GM19025 (cell line): ENCODE measurements at regions not wholly inside any gene's neighbourhood (a gene's known extent, or its start where the extent isn't known, plus 50 kb on each side); places are given as distances from the start of the nearest gene placed in this dataset.
"Not testable (repeated sequence)": the region's sequence is repeated elsewhere in the genome, so short reads cannot be mapped to it uniquely, and the experiment has no call there.

Source experiments
- ATAC-seq: cut with Tn5 transposase; IDR thresholded peaks from one replicate; pipeline ENCODE4 v1.9.1; 2021; ENCODE audit warnings: mild to moderate bottlenecking, low read depth, moderate library complexity; ENCODE audit not compliant: unreplicated experiment

DNA sequence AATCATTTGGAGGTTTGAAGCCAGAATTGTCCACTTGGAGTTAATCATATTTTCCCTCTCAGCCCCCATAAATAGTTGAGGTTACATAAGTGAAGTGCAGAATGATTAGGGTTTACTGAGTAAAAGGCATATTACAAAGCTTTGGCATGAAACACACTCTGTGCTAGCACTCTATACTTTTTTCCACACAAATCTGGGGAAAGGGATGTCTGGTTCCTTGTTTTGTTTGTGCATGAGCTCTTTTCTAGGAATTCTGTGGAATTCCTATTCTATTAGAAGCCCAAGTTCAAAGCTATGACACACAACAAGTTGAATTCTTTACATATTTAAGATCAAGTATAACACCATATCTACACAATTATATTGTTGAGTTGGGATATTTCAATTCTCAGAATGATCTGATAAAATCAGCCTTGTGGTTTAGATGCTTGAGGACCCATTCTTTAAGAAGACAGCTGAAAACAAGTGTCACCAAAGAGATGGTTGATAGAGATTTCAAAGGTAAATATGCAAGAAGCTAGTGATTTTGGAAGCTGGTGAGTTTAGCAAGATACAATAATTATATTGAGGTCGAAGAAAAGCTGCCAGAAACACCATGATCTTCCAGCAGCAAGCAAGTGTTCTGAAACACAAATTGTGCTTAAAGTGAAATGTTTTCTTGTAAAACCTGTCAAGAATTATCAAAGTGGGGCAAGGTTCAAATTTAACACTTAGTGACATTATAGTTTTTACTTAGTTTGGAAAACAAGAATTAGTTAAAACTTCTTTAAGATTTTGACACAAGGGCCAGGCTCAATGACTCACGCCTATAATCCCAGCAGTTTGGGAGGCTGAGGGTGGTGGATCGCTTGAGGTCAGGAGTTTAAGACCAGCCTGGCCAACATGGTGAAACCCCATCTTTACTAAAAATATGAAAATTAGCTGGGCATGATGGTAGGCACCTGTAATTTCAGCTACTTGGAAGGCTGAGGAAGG, 122.6 kb downstream of the INHBA start:
- no peak for ATAC-seq

- no peak for ATAC-seq
Observed at GRCh38 chr7:41578700-41579099, 124.2 kb downstream of the INHBA start.

DNA sequence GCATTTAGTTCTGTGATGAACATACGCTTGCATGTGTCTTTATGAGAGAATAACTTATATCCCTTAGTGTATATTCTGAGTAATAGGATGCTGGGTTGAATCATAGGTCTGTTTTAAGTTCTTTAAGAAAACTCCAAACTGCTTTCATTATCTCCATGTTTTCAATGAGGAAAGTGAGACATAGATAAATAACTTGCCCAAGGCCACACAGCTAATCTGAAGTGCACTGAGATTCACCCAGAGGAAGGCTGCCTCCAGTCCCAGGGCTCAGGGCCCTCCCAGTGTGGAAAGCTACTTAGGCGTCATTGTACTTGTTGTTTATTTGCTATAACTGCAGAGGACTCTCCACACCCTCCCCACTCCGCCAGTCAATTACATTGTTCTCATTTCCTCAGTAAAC, 126.7 kb downstream of the INHBA start:
- ATAC-seq = no peak

DNA sequence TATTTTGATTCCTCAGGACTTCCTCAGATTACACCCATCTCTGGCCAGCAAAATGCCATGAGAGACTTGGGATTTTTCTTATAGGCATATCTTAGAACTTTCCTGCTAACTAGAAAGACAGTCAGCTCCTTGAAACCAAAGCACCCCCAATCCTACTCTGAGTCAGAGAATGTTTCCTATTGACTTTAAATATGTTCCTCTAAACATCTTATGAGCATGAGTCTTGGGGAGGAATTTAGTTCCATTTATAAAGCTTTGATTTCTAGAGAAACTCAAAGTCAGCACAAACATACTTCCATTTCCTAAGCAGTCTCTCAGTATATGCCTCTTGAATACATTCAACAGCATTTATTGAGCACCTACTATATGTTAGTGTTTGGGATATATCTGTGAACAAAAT, 128.5 kb downstream of the INHBA start:
- no peak for ATAC-seq

DNA sequence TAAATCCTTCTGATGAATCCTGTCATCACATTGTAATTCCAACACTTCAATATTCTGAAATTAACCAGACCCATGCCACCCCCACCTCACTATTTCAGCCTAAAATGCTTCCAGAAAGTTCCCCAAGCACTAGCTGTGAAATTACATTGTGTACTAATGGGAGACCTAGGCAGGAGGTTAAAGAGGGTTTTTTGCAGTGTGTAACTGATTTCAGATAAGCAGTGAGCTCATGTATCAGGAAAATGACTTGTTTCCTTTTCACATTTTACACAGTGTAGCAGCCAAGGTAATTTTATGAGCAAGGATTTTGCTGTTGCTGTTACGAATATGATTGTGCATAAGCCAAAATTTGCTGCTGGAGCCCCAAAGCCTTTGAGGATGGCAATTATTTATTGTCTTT, 129.0 kb downstream of the INHBA start:
- ATAC-seq = no peak

DNA sequence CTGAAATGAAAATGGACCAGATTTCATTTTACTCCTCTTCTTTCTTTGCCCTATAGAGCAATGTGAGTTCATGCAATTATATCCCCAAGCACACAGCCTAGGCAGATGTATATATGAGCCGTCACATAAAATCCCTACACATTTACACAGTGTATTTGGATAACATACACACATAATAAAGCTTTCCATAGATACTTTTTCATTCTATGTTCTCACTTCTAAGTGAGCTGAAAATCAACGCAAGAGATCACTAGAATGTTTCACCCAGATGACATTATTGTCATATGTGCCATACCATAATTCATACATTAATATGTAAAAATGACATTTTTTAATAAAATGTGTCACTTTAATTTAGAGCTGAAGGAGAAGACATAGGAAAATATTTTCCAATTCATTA, 129.4 kb downstream of the INHBA start:
- no peak for ATAC-seq

GRCh38 chr7:41573015-41573414, 129.9 kb downstream of the INHBA start:
- no peak for ATAC-seq

DNA sequence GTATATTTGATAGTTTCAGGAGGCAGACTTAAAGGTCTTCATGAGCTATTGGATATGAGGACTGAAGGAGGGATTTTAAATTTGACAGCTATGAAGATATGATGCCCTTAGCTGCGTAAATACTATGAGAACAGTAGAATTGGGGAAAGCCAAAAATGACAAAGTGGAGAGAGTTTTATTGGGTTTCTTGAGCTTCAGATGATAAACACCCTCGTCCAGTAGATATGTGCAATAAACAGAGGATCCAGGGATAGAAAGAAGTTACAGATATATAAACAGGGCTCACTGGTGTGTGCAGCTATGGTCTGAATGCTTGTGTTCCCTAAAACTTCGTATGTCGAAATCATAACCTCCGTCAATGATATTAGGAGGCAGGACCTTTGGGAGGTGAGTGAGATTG, 131.3 kb downstream of the INHBA start:
- no peak for ATAC-seq

DNA sequence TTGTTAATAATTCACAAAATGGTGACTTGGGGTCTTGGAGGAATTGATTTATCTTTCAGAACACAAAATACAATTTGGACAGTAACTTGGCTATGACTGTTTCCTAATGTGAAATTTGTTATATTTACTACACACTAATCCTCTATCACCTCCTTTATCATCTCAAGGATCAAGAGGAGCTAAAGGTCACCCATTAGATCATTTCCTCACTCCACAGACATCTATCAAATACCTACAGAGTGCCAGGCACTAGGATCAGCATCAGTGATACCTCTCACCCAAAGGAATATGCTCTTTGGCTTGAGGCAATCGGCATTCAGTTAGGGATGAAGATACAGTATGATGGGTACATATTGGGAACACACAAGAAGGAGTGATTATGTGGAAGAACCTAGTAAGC, 132.1 kb downstream of the INHBA start:
- ATAC-seq = no peak

GRCh38 chr7:41568135-41568534, 134.8 kb downstream of the INHBA start:
- ATAC-seq = no peak

DNA sequence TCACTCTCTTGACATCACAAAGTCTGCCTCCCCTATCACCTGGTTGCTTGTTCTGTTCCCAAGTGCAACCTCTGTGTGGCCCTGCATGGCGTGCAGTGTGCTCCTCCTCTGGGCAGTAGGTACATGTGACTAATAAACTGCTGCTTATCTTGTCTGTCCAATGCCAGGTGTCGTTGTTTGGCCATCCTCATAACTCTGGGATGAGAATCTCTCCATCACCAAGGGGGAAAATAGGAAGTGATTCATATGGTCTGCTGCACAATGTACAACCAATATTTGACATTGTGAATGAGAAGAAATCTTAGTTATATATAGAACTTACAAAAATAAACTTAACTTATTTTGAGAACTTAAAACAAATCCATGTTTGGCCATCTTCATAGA, 135.2 kb downstream of the INHBA start:
- ATAC-seq = no peak

DNA sequence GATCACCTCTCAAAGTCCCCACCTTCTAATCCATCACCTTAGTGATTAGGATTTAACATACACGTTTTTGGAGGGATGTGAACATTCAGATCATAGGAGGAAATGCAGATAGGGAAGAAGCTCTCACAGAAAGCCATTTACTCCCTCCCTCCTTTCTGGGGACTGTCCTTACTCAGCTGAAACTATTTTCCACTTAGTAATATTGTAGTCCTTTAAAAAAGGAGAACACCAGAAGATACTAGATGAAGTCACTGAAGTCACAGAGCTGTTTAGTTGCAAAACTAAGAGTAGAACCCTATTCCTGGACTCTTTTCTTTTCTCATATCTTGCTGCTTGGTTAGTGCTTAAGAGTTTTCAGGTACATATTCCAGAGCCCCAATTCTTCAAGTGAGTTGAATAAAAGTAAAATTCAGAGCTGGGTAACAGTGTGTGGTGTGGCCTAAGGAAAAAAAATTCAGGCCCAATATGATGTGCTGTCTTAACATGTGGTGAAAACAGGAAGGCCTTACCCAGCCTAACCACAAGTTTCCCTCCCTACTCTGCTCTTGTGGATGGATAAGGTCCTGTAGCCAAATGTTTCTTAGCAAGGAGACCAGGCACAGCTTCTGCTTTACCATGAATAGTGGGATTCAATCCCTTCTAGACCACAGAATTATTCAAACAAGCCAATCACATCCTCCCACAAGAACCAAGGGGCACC, 135.7 kb downstream of the INHBA start:
- no peak for ATAC-seq

DNA sequence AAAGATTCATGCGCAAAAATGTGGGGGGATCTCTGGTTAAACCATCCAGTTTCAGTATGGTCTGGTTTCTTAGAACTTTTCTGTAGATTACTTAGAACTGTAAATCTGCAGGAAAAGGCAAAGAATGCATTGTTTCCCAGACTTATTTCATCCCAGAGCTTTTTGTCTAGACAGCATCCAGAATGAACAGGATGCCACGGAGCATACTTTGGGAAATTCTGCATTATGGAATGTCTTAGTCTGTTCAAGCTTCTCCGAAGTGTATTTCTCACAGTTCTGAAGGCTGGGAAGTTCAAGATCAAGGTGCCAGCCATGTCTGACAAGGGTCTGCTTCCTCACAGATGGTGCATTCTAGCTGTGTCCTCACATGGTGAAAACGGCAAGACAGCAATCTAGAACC, 136.3 kb downstream of the INHBA start:
- ATAC-seq = no peak

- ATAC-seq = no peak
Observed at GRCh38 chr7:41565655-41566054, 137.2 kb downstream of the INHBA start.

- no peak for ATAC-seq
Observed at GRCh38 chr7:41559426-41559825, 143.5 kb downstream of the INHBA start.

DNA sequence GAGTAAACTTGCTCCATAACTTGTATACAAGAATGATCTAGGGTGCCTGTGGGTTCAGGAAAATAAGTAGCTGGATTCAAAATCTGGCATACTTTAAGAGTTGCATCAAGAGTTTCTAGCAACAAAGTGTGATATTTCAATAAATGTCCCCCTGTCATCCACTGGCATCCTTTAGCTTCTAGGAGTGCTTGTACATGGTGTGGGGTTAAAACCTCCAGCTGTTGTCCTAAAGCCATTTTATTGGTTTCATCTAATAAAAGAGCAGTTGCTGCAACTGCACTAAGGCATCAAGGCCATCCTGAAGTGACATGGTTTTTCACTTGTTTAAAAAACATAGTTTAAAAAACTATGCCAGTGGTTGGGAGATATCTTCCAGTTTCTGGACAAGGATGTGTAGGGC, 148.4 kb downstream of the INHBA start:
- ATAC-seq = no peak

DNA sequence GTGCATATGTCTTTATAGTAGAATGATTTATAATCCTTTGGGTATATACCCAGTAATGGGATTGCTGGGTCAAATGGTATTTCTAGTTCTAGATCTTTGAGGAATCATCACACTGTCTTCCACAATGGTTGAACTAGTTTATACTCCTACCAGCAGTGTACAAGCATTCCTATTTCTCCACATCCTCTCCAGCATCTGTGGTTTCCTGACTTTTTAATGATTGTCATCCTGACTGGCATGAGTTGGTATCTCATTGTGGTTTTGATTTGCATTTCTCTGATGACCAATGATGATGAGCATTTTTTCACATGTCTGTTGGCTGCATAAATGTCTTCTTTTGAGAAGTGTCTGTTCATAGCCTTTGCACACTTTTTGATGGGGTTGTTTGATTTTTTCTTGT, 152.8 kb downstream of the INHBA start:
- not testable (repeated sequence) for ATAC-seq

DNA sequence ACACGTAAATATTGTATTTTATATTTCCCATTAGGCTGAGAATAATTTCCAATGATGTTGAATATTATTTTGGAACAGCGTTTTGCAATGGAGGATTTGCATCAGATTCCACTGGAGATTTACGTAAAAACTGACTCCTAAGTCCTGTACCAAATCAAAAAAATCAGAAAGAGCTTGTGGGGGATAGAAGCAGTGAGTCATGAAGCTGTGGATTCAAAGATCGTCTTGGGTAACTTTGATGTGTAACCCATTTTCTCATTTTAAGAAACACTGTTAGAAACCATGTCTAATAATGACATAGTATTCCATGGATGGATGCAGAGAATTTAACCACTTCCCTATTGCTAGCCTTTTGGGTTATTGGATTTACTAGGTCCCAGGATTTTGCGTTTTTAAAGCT, 158.6 kb downstream of the INHBA start:
- no peak for ATAC-seq

- ATAC-seq = no peak
Observed at GRCh38 chr7:41540601-41541000, 162.3 kb downstream of the INHBA start.

DNA sequence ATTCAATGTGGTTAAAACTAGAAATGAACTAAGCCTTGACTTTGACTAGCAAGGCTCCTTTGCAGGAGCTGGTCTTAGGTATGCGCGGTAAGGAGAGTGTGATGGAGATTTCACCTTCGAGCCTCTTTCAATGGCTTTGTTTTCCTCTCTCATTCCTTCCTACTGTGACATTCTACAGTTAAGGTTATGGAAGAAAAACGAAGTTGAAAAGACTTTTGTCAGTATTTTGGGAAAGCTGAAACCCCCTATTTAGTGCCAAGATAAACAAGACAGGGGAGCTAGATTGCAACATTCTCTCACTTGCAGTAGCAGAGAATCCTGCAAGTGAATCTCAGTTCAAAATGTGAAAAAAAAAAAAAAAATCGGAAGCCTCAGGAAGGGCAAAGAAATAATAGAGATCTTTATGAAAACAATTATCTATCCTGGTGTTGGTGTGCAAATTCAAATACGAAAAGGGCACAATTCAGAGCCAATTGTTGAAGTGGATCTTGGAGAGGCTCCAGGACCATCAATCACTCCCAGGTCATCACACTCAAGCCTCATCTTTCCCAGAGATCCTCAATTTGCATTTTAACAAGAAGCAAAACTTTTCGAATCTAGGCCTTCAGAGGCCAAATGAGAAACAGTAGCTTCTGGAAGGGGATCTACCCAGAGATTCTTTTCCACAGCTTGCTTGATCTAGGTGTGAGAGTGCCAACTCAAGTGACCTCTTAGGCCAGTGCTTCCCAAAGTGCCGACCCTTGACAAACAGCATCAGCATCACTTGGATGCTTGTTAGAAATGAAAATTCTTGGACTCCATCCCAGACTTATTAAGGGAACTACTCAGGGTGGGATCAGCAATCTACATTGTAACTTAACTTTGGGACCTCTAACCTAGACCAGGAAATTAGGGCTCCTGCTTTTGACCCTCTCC, 163.8 kb downstream of the INHBA start:
- ATAC-seq = no peak
